ENCODE measurements at regions not wholly inside any gene's neighbourhood (a gene's known extent, or its start where the extent isn't known, plus 50 kb on each side); places are given as distances from the start of the nearest gene placed in this dataset.

GRCh38 chrX:109312757-109313156, 169.1 kb downstream of the GUCY2F start:
- Histone ChIP-seq H3K27me3 (ENCODE audit: insufficient read depth, low read length) (no peaks in the 10 kb centered on the region), H3K27ac (ENCODE audit: low read depth, low read length) (no peak overlapping the region), H2AFZ (ENCODE audit: low read length) (no peak overlapping the region), H3K36me3 (ENCODE audit: insufficient read depth, low read length) (no peaks in the 10 kb centered on the region), H3K79me2 (ENCODE audit: insufficient read depth, low read length) (no peaks in the 10 kb centered on the region), H4K20me1 (ENCODE audit: insufficient read depth, low read length) (no peaks in the 10 kb centered on the region), H3K4me3 (ENCODE audit: insufficient read depth, low read length) (no peak overlapping the region), H3K4me1 (ENCODE audit: insufficient read depth, low read length) (no peaks in the 10 kb centered on the region), H3K4me2 (ENCODE audit: insufficient read depth, low read length) (no peak overlapping the region), H3K9me3 (ENCODE audit: low read depth, low read length) (no peaks in the 10 kb centered on the region)
- no peak for DNase-seq (ENCODE audit: insufficient read length, low spot score, missing footprints)
- no peak for TF ChIP-seq CTCF (IDR thresholded peaks at IDR 0.05; ENCODE audit: extremely low read depth, low read depth, low read length)

GRCh38 chrX:109310031-109310430, 171.9 kb downstream of the GUCY2F start:
- Histone ChIP-seq H3K9me3 (ENCODE audit: low read depth, low read length) (no peaks in the 10 kb centered on the region), H4K20me1 (ENCODE audit: insufficient read depth, low read length) (no peaks in the 10 kb centered on the region), H3K79me2 (ENCODE audit: insufficient read depth, low read length) (no peaks in the 10 kb centered on the region), H3K36me3 (ENCODE audit: insufficient read depth, low read length) (no peaks in the 10 kb centered on the region), H3K4me2 (ENCODE audit: insufficient read depth, low read length) (no peak overlapping the region), H3K4me3 (ENCODE audit: insufficient read depth, low read length) (no peak overlapping the region), H3K27me3 (ENCODE audit: insufficient read depth, low read length) (no peaks in the 10 kb centered on the region), H3K4me1 (ENCODE audit: insufficient read depth, low read length) (no peaks in the 10 kb centered on the region), H2AFZ (ENCODE audit: low read length) (no peak overlapping the region), H3K27ac (ENCODE audit: low read depth, low read length) (no peak overlapping the region)
- TF ChIP-seq CTCF (IDR thresholded peaks at IDR 0.05; ENCODE audit: extremely low read depth, low read depth, low read length): no peak
- DNase-seq (ENCODE audit: insufficient read length, low spot score, missing footprints): no peak

- no peaks in the 10 kb centered on the region for H4K20me1 ChIP-seq (ENCODE audit: insufficient read depth, low read length)
- no peaks in the 10 kb centered on the region for H3K4me1 ChIP-seq (ENCODE audit: insufficient read depth, low read length)
- H2AFZ ChIP-seq (ENCODE audit: low read length): no peak overlapping the region
- H3K9me3 ChIP-seq (ENCODE audit: low read depth, low read length): no peaks in the 10 kb centered on the region
- H3K4me3 ChIP-seq (ENCODE audit: insufficient read depth, low read length): no peak overlapping the region
- DNase-seq (ENCODE audit: insufficient read length, low spot score, missing footprints): no peak
- peaks cover 28% of the 10 kb centered on the region for H3K27me3 ChIP-seq (ENCODE audit: insufficient read depth, low read length)
- H3K4me2 ChIP-seq (ENCODE audit: insufficient read depth, low read length): no peak overlapping the region
- no peaks in the 10 kb centered on the region for H3K79me2 ChIP-seq (ENCODE audit: insufficient read depth, low read length)
- H3K27ac ChIP-seq (ENCODE audit: low read depth, low read length): no peak overlapping the region
- no peaks in the 10 kb centered on the region for H3K36me3 ChIP-seq (ENCODE audit: insufficient read depth, low read length)
- no peak for TF ChIP-seq CTCF (IDR thresholded peaks at IDR 0.05; ENCODE audit: extremely low read depth, low read depth, low read length)
Observed at GRCh38 chrX:109301177-109301576, 180.7 kb downstream of the GUCY2F start.

GRCh38 chrX:109300415-109300814, 181.5 kb downstream of the GUCY2F start:
- H2AFZ ChIP-seq (ENCODE audit: low read length): no peak overlapping the region
- peaks cover 2% of the 10 kb centered on the region for H4K20me1 ChIP-seq (ENCODE audit: insufficient read depth, low read length)
- H3K36me3 ChIP-seq (ENCODE audit: insufficient read depth, low read length): no peaks in the 10 kb centered on the region
- H3K27me3 ChIP-seq (ENCODE audit: insufficient read depth, low read length): peaks cover 28% of the 10 kb centered on the region
- H3K4me2 ChIP-seq (ENCODE audit: insufficient read depth, low read length): no peak overlapping the region
- H3K4me1 ChIP-seq (ENCODE audit: insufficient read depth, low read length): no peaks in the 10 kb centered on the region
- no peak for TF ChIP-seq CTCF (IDR thresholded peaks at IDR 0.05; ENCODE audit: extremely low read depth, low read depth, low read length)
- no peaks in the 10 kb centered on the region for H3K79me2 ChIP-seq (ENCODE audit: insufficient read depth, low read length)
- no peak overlapping the region for H3K27ac ChIP-seq (ENCODE audit: low read depth, low read length)
- H3K9me3 ChIP-seq (ENCODE audit: low read depth, low read length): no peaks in the 10 kb centered on the region
- no peak overlapping the region for H3K4me3 ChIP-seq (ENCODE audit: insufficient read depth, low read length)
- no peak for DNase-seq (ENCODE audit: insufficient read length, low spot score, missing footprints)
